Kasumi-1 (cell line): ENCODE measurements at regions not wholly inside any gene's neighbourhood (a gene's known extent, or its start where the extent isn't known, plus 50 kb on each side); places are given as distances from the start of the nearest gene placed in this dataset.

Source experiments
- DNase-seq, 2 experiments: peaks; one replicate each; lab custom pipeline; 2025; lab: John Stamatoyannopoulos, UW

GRCh38 chr5:68534131-68534940, 318.8 kb downstream of the PIK3R1 start:
- no peak for DNase-seq

GRCh38 chr5:68534956-68535520, 319.5 kb downstream of the PIK3R1 start:
- DNase-seq = no peak

GRCh38 chr5:68538814-68539420, 323.4 kb downstream of the PIK3R1 start:
- no peak for DNase-seq

GRCh38 chr5:68540798-68541590, 325.4 kb downstream of the PIK3R1 start:
- no peak for DNase-seq

- no peak for DNase-seq
Observed at GRCh38 chr5:68542207-68542606, 326.7 kb downstream of the PIK3R1 start.

- no peak for DNase-seq
Observed at GRCh38 chr5:68543212-68543611, 327.7 kb downstream of the PIK3R1 start.

- no peak for DNase-seq
Observed at GRCh38 chr5:68544091-68544647, 328.6 kb downstream of the PIK3R1 start.

- no peak for DNase-seq
Observed at GRCh38 chr5:68544648-68545552, 329.3 kb downstream of the PIK3R1 start.

GRCh38 chr5:68545636-68546295, 330.2 kb downstream of the PIK3R1 start:
- DNase-seq = no peak

- DNase-seq = no peak
Observed at GRCh38 chr5:68547056-68547455, 331.5 kb downstream of the PIK3R1 start.

- DNase-seq = no peak
Observed at GRCh38 chr5:68547622-68548021, 332.1 kb downstream of the PIK3R1 start.

GRCh38 chr5:68548959-68549676, 333.6 kb downstream of the PIK3R1 start:
- DNase-seq = no peak

- DNase-seq = no peak
Observed at GRCh38 chr5:68550015-68550414, 334.5 kb downstream of the PIK3R1 start.

- no peak for DNase-seq
Observed at GRCh38 chr5:68551436-68551835, 335.9 kb downstream of the PIK3R1 start.

- DNase-seq = no peak
Observed at GRCh38 chr5:68554571-68555279, 339.2 kb downstream of the PIK3R1 start.

- DNase-seq = no peak
Observed at GRCh38 chr5:68555907-68556681, 340.5 kb downstream of the PIK3R1 start.

- DNase-seq = no peak
Observed at GRCh38 chr5:68557162-68557936, 341.8 kb downstream of the PIK3R1 start.

GRCh38 chr5:68562308-68562707, 346.8 kb downstream of the PIK3R1 start:
- DNase-seq = peak in 1 of 2 experiments; percentile 4
